HG03045 (cell line): ENCODE measurements at regions not wholly inside any gene's neighbourhood (a gene's known extent, or its start where the extent isn't known, plus 50 kb on each side); places are given as distances from the start of the nearest gene placed in this dataset.

ENCODE experiments used
- ATAC-seq: cut with Tn5 transposase; IDR thresholded peaks from one replicate; pipeline ENCODE4 v1.9.1; 2021; ENCODE audit warnings: mild to moderate bottlenecking, moderate library complexity; ENCODE audit not compliant: unreplicated experiment

GRCh38 chr18:32544088-32544487, 73.4 kb upstream of the GAREM1 start:
- ATAC-seq: no peak

DNA sequence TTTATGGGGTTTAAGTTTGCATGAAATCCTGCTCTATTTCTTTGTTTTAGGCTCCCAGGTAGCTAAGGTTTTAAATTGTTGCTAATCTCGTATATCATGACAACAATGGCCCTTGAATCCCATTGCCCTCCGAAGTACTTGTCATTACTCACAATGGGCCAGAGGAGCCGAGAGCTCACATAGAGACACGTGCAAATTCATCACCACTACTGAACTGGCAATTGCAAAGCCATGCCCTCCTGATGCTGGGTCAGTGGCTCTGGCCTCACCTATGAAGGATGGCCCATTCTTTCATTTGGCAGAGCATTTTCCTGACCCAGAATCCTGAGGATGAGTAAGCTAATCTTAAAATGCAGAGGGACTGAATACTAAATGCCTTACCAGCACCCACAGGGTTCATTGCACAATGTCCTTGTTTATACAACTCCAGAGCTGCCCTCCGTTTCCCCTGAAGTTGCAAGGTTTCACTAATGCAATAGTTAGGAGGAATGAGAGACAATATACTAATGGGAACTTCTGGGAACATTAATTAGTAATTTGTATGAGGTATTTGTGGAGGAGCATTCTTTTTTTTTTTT, 71.6 kb upstream of the GAREM1 start:
- ATAC-seq: no peak

- peak; percentile 88 for ATAC-seq
These were observed 60.4 kb upstream of the GAREM1 start for GRCh38 chr18:32530947-32531651.

GRCh38 chr18:32529722-32530420, 59.2 kb upstream of the GAREM1 start:
- ATAC-seq: no peak

DNA sequence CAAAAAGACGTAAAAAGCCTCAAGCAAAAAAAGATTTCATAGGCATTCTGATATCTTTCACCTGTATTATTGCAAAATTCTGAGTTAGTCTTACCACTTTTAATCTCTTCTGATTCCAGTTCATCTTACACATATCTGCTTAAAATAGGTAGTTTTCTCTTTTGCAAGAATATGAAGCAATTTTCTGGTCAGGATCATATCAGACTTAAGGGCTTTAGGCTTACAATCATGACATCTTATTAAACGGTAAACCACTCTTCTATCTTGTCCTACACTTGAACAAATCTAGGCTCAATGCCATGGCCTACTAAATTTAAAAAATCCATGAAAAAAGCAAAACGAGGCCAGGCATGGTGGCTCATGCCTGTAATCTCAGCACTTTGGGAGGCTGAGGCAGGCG, 50.1 kb upstream of the GAREM1 start:
- no peak for ATAC-seq
